Brain microvascular endothelial cell (primary cell): ENCODE measurements at regions not wholly inside any gene's neighbourhood (a gene's known extent, or its start where the extent isn't known, plus 50 kb on each side); places are given as distances from the start of the nearest gene placed in this dataset.

ENCODE experiments used
- DNase-seq: peaks from one replicate; pipeline ENCODE4 v3.0.0-alpha.2; 2020
- H3K27ac ChIP-seq: fragments of 250-450 bp; sonication (Bioruptor Pico); 2 replicates; pipeline ENCODE4 v1.5.1; 2020; ENCODE audit warnings: mild to moderate bottlenecking, moderate library complexity
- H3K27me3 ChIP-seq: fragments of 250-450 bp; sonication (Bioruptor Pico); replicated peaks from 2 replicates; pipeline ENCODE4 v1.5.1; 2020; ENCODE audit warnings: mild to moderate bottlenecking
- H3K36me3 ChIP-seq: fragments of 250-450 bp; sonication (Bioruptor Pico); replicated peaks from 2 replicates; pipeline ENCODE4 v1.5.1; 2020; ENCODE audit warnings: mild to moderate bottlenecking
- H3K4me3 ChIP-seq: 2 replicates; pipeline ENCODE4 v1.5.1; 2011; ENCODE audit warnings: low read depth, mild to moderate bottlenecking, control low read depth, low read length, moderate library complexity
- CTCF ChIP-seq: IDR thresholded peaks from 2 replicates; pipeline ENCODE4 v1.5.1; 2011; ENCODE audit warnings: low read depth, mild to moderate bottlenecking, moderate library complexity, low read length, control low read depth, inconsistent platforms; ENCODE audit errors: missing control alignments
- in situ Hi-C: cut with HindIII; loops from 2 replicates; pipeline ENCODE4 v1.10.0; 2017; ENCODE audit warnings: low sequenced_read_pairs, low pct_ligation_motif_present

GRCh38 chr11:106619320-106619990 is 398.8 kb downstream of the GUCY1A2 start:
- DNase-seq: no peak
- no peak overlapping the region for H3K4me3 ChIP-seq
- no peaks in the 10 kb centered on the region for H3K27me3 ChIP-seq
- no peak for TF ChIP-seq CTCF
- H3K27ac ChIP-seq: no peak overlapping the region
- in situ Hi-C loops: no loop called here
- no peaks in the 10 kb centered on the region for H3K36me3 ChIP-seq

GRCh38 chr11:106621484-106621883 is 396.8 kb downstream of the GUCY1A2 start:
- no peak for DNase-seq
- H3K27ac ChIP-seq: no peak overlapping the region
- in situ Hi-C loops: no loop called here
- no peak overlapping the region for H3K4me3 ChIP-seq
- TF ChIP-seq CTCF: no peak
- H3K27me3 ChIP-seq: no peaks in the 10 kb centered on the region
- no peaks in the 10 kb centered on the region for H3K36me3 ChIP-seq
